Activated CD4-positive, alpha-beta T cell treated with anti-CD3 and anti-CD28 coated beads for 48 hours (primary cell): ENCODE measurements at regions not wholly inside any gene's neighbourhood (a gene's known extent, or its start where the extent isn't known, plus 50 kb on each side); places are given as distances from the start of the nearest gene placed in this dataset.

Experiments used
- DNase-seq: peaks from one replicate; pipeline ENCODE4 v3.0.0-alpha.2; 2020

- DNase-seq: no peak
These were observed 1204.0 kb upstream of the ZEB2 start for GRCh38 chr2:145723872-145724271.

DNA sequence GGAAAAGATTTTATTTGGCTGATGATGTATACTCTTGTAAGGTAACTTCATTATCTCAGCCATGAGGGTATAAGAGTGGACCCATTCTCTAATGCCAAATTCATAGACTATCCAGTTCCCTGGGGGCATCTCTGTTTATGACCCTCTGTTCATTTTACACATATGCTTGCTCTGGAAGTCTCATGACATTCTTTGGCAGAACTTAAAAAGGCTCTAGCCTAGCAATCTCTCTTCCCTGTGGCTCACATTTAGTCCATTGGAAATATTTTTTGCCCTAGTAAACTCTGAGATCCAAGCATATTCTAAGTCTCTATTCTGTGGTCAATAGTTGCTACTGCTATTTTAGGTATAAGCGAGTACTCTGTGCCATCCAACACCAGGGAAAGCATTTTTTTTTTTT is 1201.8 kb upstream of the ZEB2 start:
- DNase-seq: no peak

DNA sequence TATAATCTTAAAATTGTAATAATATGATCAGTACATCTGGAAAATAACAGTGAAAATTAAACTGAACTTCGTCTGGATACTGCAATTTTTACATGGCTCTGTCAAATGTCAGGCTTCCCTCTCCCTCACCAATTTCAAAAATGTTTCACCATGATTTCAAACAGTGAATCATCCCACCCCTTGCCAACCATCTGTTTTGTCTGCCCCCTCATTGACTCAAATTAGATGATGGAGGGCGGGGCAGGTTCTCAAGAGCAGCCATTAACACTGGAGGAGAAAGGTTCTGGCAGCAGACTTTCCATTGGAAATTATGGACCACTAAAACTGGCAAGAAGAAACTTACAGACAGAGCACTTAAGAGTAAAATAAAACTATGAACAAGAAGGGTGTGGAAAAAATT is 1195.7 kb upstream of the ZEB2 start:
- DNase-seq: no peak

GRCh38 chr2:145710303-145710702 is 1190.4 kb upstream of the ZEB2 start:
- DNase-seq: no peak

GRCh38 chr2:145702305-145702704 is 1182.4 kb upstream of the ZEB2 start:
- no peak for DNase-seq

GRCh38 chr2:145692971-145693478 is 1173.1 kb upstream of the ZEB2 start:
- no peak for DNase-seq

DNA sequence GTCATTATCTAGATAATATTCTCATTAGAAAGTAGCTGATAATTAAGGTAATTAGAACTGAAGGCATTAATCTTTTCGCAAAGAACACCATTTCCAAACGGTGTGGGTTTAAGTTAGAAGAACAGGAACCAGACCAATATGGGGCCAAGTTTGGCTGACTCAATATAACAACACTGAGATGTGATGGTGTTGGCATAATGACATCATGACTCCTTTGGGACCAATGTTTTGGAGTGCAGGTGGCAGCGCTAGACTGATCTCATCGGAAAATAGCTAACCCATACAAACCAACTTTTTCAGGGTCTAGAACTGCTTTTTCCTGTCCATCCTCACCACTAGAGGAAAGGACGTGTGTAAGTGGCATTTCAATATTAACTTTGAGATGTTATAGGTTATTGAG is 1171.7 kb upstream of the ZEB2 start:
- no peak for DNase-seq

- DNase-seq: no peak
These were observed 1170.4 kb upstream of the ZEB2 start for GRCh38 chr2:145690183-145690778.

GRCh38 chr2:145689277-145689676 is 1169.4 kb upstream of the ZEB2 start:
- DNase-seq: no peak

GRCh38 chr2:145688156-145688555 is 1168.2 kb upstream of the ZEB2 start:
- DNase-seq: no peak

DNA sequence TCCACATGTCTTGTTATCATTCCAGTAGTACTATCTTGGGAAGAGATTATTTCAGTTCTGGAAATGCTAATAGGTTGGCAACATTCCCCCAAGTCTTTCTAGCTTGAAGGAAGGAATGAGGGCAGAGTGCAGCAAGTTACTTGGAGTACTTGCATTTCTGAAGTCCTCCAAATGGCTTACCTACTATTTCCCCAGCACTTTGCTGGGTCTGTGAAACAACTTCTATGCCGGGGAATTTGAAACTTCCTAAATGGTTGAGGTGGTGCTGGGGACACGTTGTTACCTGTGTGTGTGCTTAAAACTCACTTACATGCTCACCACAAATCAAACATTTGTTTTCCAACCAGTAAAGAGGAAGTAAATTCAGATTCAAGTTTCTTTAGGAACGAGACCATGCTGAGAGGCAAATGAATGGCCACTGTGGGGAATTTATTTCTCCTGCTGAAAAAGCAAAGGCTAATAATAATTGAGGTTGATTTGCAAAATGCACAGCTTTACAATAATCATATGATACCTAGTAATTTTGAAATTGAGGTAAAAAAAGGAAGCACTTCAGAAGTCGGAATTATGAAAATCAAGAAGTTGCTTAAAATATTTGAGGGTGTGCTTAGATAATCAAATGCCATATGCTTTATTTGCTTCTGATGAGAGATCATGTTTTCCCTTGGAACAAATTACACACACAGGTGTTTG is 1167.7 kb upstream of the ZEB2 start:
- no peak for DNase-seq

GRCh38 chr2:145685383-145686050 is 1165.6 kb upstream of the ZEB2 start:
- no peak for DNase-seq

DNA sequence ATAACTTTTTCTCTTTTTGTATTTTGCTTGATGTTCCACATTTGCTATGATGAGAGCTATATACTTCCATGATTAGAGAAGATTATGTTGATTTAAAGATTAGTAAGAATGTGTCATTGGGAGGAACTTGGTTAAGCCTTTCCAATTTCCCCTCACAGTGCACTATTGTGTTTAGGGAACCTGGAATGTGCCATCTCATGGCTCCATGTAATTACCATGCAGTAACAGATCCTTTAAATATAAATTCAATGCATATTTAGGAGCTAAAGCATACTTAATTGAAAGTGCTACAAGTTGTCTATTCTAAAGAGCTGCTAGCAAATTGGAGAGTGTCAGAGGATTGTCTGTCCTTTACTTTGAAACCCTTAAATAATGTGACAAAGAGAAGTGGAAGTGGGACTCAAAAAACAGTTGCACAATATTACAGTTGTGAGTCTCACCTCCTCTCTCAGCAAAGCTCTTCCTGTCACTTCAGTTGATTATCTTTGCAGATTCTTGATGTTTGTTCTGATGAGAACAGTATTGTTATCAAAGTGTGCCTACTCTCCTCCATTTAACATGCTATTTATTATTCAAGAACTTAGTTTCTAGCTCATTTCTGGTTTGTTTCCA is 1162.7 kb upstream of the ZEB2 start:
- no peak for DNase-seq

DNA sequence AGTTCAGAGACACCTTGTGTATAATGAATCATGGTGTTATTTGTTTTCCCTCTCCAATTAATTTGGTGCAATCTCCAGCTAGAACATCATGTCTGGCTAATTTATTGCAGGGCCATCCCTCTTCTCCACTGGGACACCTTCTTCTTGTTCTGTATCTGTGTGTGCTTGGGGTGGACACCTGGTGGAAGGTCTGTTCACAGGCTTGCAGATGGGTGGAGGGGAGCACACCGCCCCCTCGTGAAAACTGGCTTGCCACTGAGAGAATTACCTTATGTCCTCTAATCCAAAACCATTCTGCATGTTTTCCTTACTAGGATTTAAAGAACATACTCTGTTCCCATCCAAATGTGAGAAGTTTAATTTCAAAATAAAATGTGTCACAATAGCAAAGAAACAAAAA is 1160.4 kb upstream of the ZEB2 start:
- no peak for DNase-seq

GRCh38 chr2:145677371-145677770 is 1157.5 kb upstream of the ZEB2 start:
- DNase-seq: no peak

- no peak for DNase-seq
These were observed 1154.8 kb upstream of the ZEB2 start for GRCh38 chr2:145674705-145675104.

- DNase-seq: no peak
These were observed 1149.4 kb upstream of the ZEB2 start for GRCh38 chr2:145669301-145669700.

DNA sequence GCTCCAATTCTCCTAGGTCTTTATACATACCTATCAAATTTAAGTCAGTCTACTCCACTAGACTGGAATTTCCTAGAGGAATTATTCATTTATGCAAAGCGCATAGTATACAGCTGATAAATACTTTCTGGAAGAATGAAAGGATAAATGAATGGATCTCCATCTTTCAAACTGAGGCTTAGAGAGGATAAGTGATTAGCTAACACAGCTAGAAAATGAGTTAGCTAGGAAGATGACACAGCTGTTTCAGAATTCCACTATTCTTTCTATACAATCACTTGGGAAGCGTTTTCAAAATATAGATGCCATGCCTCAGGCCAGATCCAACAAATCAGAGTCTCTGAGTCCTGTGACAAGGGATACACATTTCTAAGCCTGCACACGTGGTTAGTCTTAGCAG is 1146.6 kb upstream of the ZEB2 start:
- no peak for DNase-seq

DNA sequence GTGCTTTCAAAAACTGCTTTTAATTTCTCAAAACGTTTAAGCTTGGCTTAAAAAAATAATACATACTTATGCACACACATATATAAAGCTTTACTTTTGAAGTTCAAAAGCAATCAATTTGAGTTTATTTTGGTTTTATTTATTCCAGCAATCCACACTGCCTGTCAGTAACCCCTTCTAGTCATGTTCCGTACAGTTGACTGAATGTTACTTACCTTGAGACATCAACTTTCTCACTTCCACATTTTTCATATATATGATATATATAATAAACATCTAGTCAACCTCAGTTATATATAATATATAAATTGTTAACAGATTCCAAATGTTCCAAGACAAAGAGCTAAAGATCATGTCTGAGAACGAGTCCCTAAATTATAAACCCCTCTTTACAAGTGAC is 1137.3 kb upstream of the ZEB2 start:
- DNase-seq: no peak

DNA sequence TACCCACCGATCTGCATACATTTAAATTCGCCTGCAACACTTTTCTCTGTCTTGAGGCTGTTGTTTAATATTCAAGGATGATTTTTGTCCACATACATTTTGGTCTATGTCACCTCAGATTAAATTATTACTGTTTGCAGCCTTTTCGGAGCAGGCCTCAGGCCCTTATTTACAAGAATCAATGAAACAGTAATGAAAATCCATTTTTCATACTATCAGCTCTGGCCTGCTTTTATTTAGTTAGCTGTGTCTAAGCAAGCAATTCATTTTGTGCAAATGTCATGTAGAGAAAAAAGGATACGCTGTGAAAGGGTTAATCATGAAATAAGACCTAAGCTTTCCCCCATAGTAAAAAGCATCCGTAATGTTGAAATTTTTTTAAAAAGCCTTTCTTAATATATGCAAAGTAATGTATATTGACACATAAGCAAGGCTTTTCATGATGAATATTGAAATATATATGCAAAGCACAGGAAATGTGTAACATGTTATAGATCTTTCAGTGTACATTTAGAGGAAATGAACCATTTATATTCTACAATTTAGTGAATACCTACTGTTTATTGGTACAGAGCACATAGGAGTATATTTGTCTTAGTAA is 1135.3 kb upstream of the ZEB2 start:
- DNase-seq: no peak

DNA sequence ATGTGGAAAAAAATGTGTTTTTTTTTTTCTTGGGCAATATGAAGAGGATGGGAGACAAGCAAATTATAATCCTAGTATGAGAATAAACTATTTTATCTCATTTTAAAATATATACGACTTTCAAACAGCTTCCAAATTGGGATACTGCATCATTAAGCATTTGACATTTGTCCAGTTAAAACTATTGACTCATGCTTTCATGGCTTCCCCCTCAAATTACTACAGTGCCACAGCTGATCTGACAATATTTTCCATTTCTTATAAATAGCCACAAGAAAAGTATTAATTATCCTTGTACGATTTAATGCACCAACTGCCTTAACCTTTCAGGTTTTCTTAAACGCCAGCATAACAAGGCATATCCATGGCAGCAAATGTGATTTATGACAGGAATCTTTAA is 1134.8 kb upstream of the ZEB2 start:
- DNase-seq: no peak

- DNase-seq: no peak
These were observed 1134.2 kb upstream of the ZEB2 start for GRCh38 chr2:145654156-145654555.

DNA sequence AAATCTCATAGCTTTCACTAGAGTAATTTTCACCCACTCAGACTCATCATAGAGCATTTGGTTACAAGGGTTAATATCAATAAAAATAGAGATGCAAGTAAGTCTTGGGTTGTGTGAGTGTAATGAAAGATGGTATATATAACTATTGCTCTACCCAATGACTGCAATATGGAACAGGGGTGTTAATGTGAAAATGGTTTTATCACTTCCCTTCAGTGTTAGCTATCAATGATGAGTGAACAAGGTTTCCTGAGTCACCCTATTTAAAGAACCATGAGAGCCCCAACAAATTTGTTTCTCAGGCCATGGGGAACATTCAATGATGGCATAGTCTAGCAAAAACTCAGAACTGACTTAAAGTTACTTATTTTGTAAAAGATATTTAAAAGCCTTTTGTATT is 1133.6 kb upstream of the ZEB2 start:
- DNase-seq: no peak
